Psoas muscle (tissue), 7 donors: ENCODE measurements at regions not wholly inside any gene's neighbourhood (a gene's known extent, or its start where the extent isn't known, plus 50 kb on each side); places are given as distances from the start of the nearest gene placed in this dataset.
"Not testable (repeated sequence)": the region's sequence is repeated elsewhere in the genome, so short reads cannot be mapped to it uniquely, and the experiment has no call there.

Experiments used
- ATAC-seq, 4 donors: fragments of 200-7000 bp; cut with Tn5 transposase; one replicate each; pipeline ENCODE4 v1.9.1; 2020; ENCODE audit warnings: moderate library complexity in 3 of 4, mild to moderate bottlenecking in 2 of 4
- DNase-seq, 2 donors: peaks; one replicate each; pipeline ENCODE4 v3.0.0-alpha.2; 2020
- H3K27ac ChIP-seq: fragments of 200-600 bp; one replicate; pipeline ENCODE4 v1.8.0; 2022
- H3K27me3 ChIP-seq, 3 donors: fragments of 200-600 bp in 1 of 3; one replicate each; pipeline versions ENCODE4 v1.6.1 to v1.8.0; 2013 to 2022; ENCODE audit warnings: low read length in 2 of 3, mild to moderate bottlenecking in 2 of 3, moderate library complexity in 1 of 3; ENCODE audit not compliant: insufficient read depth in 3 of 3
- H3K36me3 ChIP-seq, 2 donors: fragments of 200-600 bp in 1 of 2; one replicate each; pipeline versions ENCODE4 v1.6.1 to v1.8.0; 2013 to 2022; ENCODE audit warnings: low read depth in 1 of 2, mild to moderate bottlenecking in 1 of 2, moderate library complexity in 1 of 2; ENCODE audit not compliant: insufficient read depth in 1 of 2
- H3K4me1 ChIP-seq: fragments of 200-600 bp; one replicate; pipeline ENCODE4 v1.8.0; 2022
- H3K4me3 ChIP-seq: fragments of 200-600 bp; one replicate; pipeline ENCODE4 v1.8.0; 2022; ENCODE audit warnings: mild to moderate bottlenecking
- H3K9me3 ChIP-seq: fragments of 200-600 bp; one replicate; pipeline ENCODE4 v1.8.0; 2022
- CTCF ChIP-seq: fragments of 200-600 bp; IDR thresholded peaks from one replicate; pipeline ENCODE4 v1.8.0; 2022; ENCODE audit warnings: antibody characterized with exemption
- WGBS, 3 donors: extraction: QIAGEN DNeasy Blood & Tissue Kit; methylation state at CpG; one replicate each; pipeline versions ENCODE4 v1.1.6 to v1.1.7; 2013; 5-methylcytosine and 5-hydroxymethylcytosine counted together
- intact Hi-C, 2 donors: fragments of 100-400 bp; cut with DNase I; formaldehyde crosslinking; loops; one replicate each; pipeline versions ENCODE4 v1.11.0 to v1.14.2; 2022
- donor health status: healthy with polysubstance abuse.
- donor health status: DM: no; HTN: no; CAD: no; lungs with moderate emphysema.
- donor health status: Bipolar disorder and iron deficiency.
- donor health status: healthy.
- donor health status: DM: yes; HTN: yes; CAD: no.
- donor health status: DM: no; HTN: no; CAD: no.
- donor health status: DM: yes; HTN: yes; CAD: no.

DNA sequence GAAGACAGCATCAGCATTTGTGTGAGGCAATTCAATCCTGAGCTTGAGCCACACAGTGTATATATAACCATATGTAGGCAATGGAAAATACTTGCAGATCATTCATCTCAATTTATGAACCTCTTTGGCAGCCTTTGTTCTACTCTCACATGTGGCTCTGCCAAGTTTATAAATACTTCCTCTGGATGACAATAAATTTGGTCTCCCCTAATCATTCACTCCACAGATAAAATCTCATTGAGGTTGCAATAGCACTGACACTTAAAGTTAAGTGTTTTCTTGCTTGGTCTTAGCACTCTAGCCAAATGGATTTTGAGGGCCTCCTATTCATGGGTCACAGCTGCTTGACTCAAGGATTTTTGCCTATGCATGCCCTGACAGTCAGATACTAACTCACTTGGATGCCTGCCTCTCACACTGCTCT is 136.6 kb upstream of the VANGL1 start:
- TF ChIP-seq CTCF: no peak
- intact Hi-C loops: no loop called here

DNA sequence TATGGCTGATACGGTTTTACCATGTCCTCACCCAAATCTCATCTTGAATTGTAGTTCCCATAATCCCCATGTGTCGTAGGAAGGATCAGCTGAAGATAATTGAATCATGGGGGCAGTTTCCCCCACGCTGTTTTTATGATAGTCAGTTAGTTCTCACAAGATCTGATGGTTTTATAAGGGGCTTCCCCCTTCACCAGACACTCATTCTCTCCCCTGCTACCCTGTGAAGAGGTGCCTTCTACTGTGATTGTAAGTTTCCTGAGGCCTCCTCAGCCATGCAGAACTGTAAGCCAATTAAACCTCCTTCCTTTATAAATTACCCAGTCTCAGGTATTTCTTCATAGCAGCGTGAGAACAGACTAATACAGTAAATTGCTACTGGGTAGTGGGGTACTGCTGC is 139.6 kb upstream of the VANGL1 start:
- H3K27ac ChIP-seq, intact Hi-C loops, H3K36me3 ChIP-seq, H3K9me3 ChIP-seq, H3K4me3 ChIP-seq, H3K27me3 ChIP-seq, ATAC-seq, H3K4me1 ChIP-seq, DNase-seq: not testable (repeated sequence)
- WGBS, 3 donors: 71 to 79% (median 75%) methylated on average over 4 of the region's 4 CpGs

More for the DNA sequence above, 136.6 kb upstream of the VANGL1 start:
- Histone ChIP-seq H3K27me3 (peaks cover 0 to 3% (median 0%) of the 10 kb centered on the region in 3 donors), H3K4me1 (no peaks in the 10 kb centered on the region), H3K9me3 (no peaks in the 10 kb centered on the region), H3K27ac (no peak overlapping the region), H3K4me3 (no peak overlapping the region), H3K36me3 (no peaks in the 10 kb centered on the region)
- ATAC-seq (no peak), DNase-seq (no peak)

DNA sequence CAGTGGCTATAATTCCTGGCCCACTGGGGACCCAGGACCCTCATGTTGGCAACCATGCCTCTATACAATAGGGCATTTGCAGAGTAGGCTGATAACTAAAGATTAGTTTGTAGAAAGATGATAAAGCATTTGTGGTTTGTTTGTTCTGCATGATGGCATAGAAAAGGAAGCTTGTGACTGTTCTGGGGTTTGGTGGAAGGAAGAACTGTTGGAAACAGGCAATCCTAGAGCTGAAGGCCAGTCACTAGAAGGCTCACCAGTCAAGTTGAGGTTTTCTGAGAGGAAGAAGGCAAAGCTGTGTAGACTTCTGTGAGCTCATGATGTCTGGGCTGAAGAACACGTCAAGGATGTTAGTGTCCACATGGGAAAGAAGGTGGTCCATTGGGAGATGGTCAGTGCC is 140.3 kb upstream of the VANGL1 start:
- intact Hi-C loops: no loop called here
- no peak overlapping the region for H3K27ac ChIP-seq
- DNase-seq (no peak), ATAC-seq (no peak)
- no peak overlapping the region for H3K4me3 ChIP-seq
- peaks cover 0 to 3% (median 0%) of the 10 kb centered on the region in 3 donors for H3K27me3 ChIP-seq
- H3K9me3 ChIP-seq: no peaks in the 10 kb centered on the region
- WGBS, 3 donors: 62 to 83% (median 78%) methylated on average over 1 of the region's 1 CpG
- no peaks in the 10 kb centered on the region for H3K36me3 ChIP-seq
- TF ChIP-seq CTCF: no peak
- H3K4me1 ChIP-seq: no peaks in the 10 kb centered on the region

- 88 to 96% (median 93%) methylated on average over 2 of the region's 2 CpGs for WGBS, 3 donors
- TF ChIP-seq CTCF: no peak
- DNase-seq (no peak), ATAC-seq (no peak)
- Histone ChIP-seq H3K4me3 (no peak overlapping the region), H3K27me3 (peaks cover 0 to 3% (median 0%) of the 10 kb centered on the region in 3 donors), H3K9me3 (no peaks in the 10 kb centered on the region), H3K36me3 (no peaks in the 10 kb centered on the region), H3K27ac (no peak overlapping the region), H3K4me1 (no peaks in the 10 kb centered on the region)
- intact Hi-C loops: no loop called here
These were observed 142.5 kb upstream of the VANGL1 start for GRCh38 chr1:115499253-115499652.

- H3K27ac ChIP-seq: no peak overlapping the region
- H3K27me3 ChIP-seq: peaks cover 0 to 3% (median 0%) of the 10 kb centered on the region in 3 donors
- H3K9me3 ChIP-seq: no peaks in the 10 kb centered on the region
- DNase-seq (no peak), ATAC-seq (no peak)
- WGBS, 3 donors: 56 to 59% (median 57%) methylated on average over 4 of the region's 4 CpGs
- no peak for TF ChIP-seq CTCF
- no peak overlapping the region for H3K4me3 ChIP-seq
- H3K36me3 ChIP-seq: no peaks in the 10 kb centered on the region
- intact Hi-C loops: no loop called here
- H3K4me1 ChIP-seq: no peaks in the 10 kb centered on the region
These were observed 144.8 kb upstream of the VANGL1 start for GRCh38 chr1:115496904-115497527.
